ENCODE measurements at regions not wholly inside any gene's neighbourhood (a gene's known extent, or its start where the extent isn't known, plus 50 kb on each side); places are given as distances from the start of the nearest gene placed in this dataset.

- Mint-ChIP-seq H3K27ac (ENCODE audit: unreplicated experiment) (no peak overlapping the region), H3K9me3 (ENCODE audit: unreplicated experiment) (peaks cover 5% of the 10 kb centered on the region), H3K4me3 (ENCODE audit: unreplicated experiment) (no peak overlapping the region), H3K27me3 (ENCODE audit: low read depth, unreplicated experiment) (peaks cover 28% of the 10 kb centered on the region), H3K4me1 (ENCODE audit: low read depth, unreplicated experiment) (no peaks in the 10 kb centered on the region), H3K36me3 (ENCODE audit: low read depth, unreplicated experiment) (no peaks in the 10 kb centered on the region)
- Histone ChIP-seq H3K9ac (ENCODE audit: low read length) (no peak overlapping the region), H3K79me2 (ENCODE audit: insufficient read depth, low read length) (no peaks in the 10 kb centered on the region), H3K9me3 (ENCODE audit: insufficient read depth, low read depth, low read length) (no peaks in the 10 kb centered on the region), H2AFZ (ENCODE audit: low read depth, low read length) (no peak overlapping the region), H3K4me1 (ENCODE audit: insufficient read depth, low read length) (no peaks in the 10 kb centered on the region), H3K4me2 (ENCODE audit: low read length) (no peak overlapping the region), H3K27me3 (ENCODE audit: insufficient read depth, low read length) (no peaks in the 10 kb centered on the region), H3K36me3 (ENCODE audit: insufficient read depth, low read length) (no peaks in the 10 kb centered on the region), H4K20me1 (ENCODE audit: insufficient read depth, low read length) (no peaks in the 10 kb centered on the region), H3K4me3 (ENCODE audit: insufficient read depth, low read depth, low read length) (no peak overlapping the region), H3K27ac (ENCODE audit: low read depth, low read length) (no peak overlapping the region)
- FAIRE-seq, result no peak
- DNase-seq (ENCODE audit: low read depth), result no peak
- TF ChIP-seq CTCF (IDR thresholded peaks at IDR 0.05; ENCODE audit: insufficient read depth, low read depth, low read length) (no peak), EZH2 (IDR thresholded peaks at IDR 0.05; ENCODE audit: insufficient read depth, low read length) (no peak)
Measured at GRCh38 chr16:86909359-86910160, 331.2 kb downstream of the FOXL1 start.

GRCh38 chr16:86910161-86910769, 331.9 kb downstream of the FOXL1 start:
- no peaks in the 10 kb centered on the region for H3K27me3 ChIP-seq (ENCODE audit: insufficient read depth, low read length)
- no peaks in the 10 kb centered on the region for H3K36me3 ChIP-seq (ENCODE audit: insufficient read depth, low read length)
- H3K9me3 ChIP-seq (ENCODE audit: insufficient read depth, low read depth, low read length), result no peaks in the 10 kb centered on the region
- no peak overlapping the region for H3K27ac ChIP-seq (ENCODE audit: low read depth, low read length)
- no peaks in the 10 kb centered on the region for H4K20me1 ChIP-seq (ENCODE audit: insufficient read depth, low read length)
- Mint-ChIP-seq H3K9me3 (ENCODE audit: unreplicated experiment) (peaks cover 5% of the 10 kb centered on the region), H3K27ac (ENCODE audit: unreplicated experiment) (no peak overlapping the region), H3K4me1 (ENCODE audit: low read depth, unreplicated experiment) (no peaks in the 10 kb centered on the region), H3K4me3 (ENCODE audit: unreplicated experiment) (no peak overlapping the region), H3K36me3 (ENCODE audit: low read depth, unreplicated experiment) (no peaks in the 10 kb centered on the region), H3K27me3 (ENCODE audit: low read depth, unreplicated experiment) (peaks cover 27% of the 10 kb centered on the region)
- TF ChIP-seq CTCF (IDR thresholded peaks at IDR 0.05; ENCODE audit: insufficient read depth, low read depth, low read length) (no peak), EZH2 (IDR thresholded peaks at IDR 0.05; ENCODE audit: insufficient read depth, low read length) (no peak)
- FAIRE-seq (no peak), DNase-seq (ENCODE audit: low read depth) (no peak)
- H3K9ac ChIP-seq (ENCODE audit: low read length), result no peak overlapping the region
- H2AFZ ChIP-seq (ENCODE audit: low read depth, low read length), result no peak overlapping the region
- no peak overlapping the region for H3K4me2 ChIP-seq (ENCODE audit: low read length)
- peaks cover 5% of the 10 kb centered on the region for H3K4me1 ChIP-seq (ENCODE audit: insufficient read depth, low read length)
- H3K79me2 ChIP-seq (ENCODE audit: insufficient read depth, low read length), result no peaks in the 10 kb centered on the region
- no peak overlapping the region for H3K4me3 ChIP-seq (ENCODE audit: insufficient read depth, low read depth, low read length)

All from astrocyte (in vitro differentiated cells and primary cell).